OCI-LY3 (cell line): ENCODE measurements at regions not wholly inside any gene's neighbourhood (a gene's known extent, or its start where the extent isn't known, plus 50 kb on each side); places are given as distances from the start of the nearest gene placed in this dataset.
"Not testable (repeated sequence)": the region's sequence is repeated elsewhere in the genome, so short reads cannot be mapped to it uniquely, and the experiment has no call there.

Experiments
- H2AFZ ChIP-seq: fragments of 200-600, 300-600 bp; shearing (Covaris generic); 2 replicates; pipeline ENCODE4 v1.6.0; 2014; ENCODE audit warnings: antibody characterized with exemption, low read depth, low read length
- H3K27ac ChIP-seq: fragments of 200-600, 300-600 bp; sonication (generic); 2 replicates; pipeline ENCODE4 v1.5.1; 2014; ENCODE audit warnings: mild to moderate bottlenecking, low read length, moderate library complexity, mixed read lengths
- H3K27me3 ChIP-seq: fragments of 200-600, 300-600 bp; sonication (generic); 2 replicates; pipeline ENCODE4 v1.6.1; 2014; ENCODE audit warnings: low read depth, low read length, mixed read lengths
- H3K36me3 ChIP-seq: fragments of 200-600, 300-600 bp; sonication (generic); replicated peaks from 2 replicates; pipeline ENCODE3; 2014; ENCODE audit warnings: low read depth, low read length, mixed read lengths
- H3K4me1 ChIP-seq: fragments of 300-600, 200-600 bp; sonication (generic); 2 replicates; pipeline ENCODE4 v1.6.1; 2014; ENCODE audit warnings: low read length, mixed read lengths
- H3K4me2 ChIP-seq: fragments of 200-600, 300-600 bp; sonication (generic); 2 replicates; pipeline ENCODE4 v1.6.1; 2014; ENCODE audit warnings: low read length, mixed read lengths
- H3K4me3 ChIP-seq: fragments of 300-600, 200-600 bp; sonication (generic); 2 replicates; pipeline ENCODE4 v1.5.1; 2014; ENCODE audit warnings: antibody characterized with exemption, mild to moderate bottlenecking, low read length, moderate library complexity
- H3K79me2 ChIP-seq: fragments of 300-600, 200-600 bp; shearing (Covaris generic); 2 replicates; pipeline ENCODE4 v1.6.1; 2014; ENCODE audit warnings: mild to moderate bottlenecking, low read length, mixed read lengths
- H3K9ac ChIP-seq: fragments of 300-600, 200-600 bp; shearing (Covaris generic); 2 replicates; pipeline ENCODE4 v1.6.0; 2014; ENCODE audit warnings: mild to moderate bottlenecking, low read length, moderate library complexity
- H3K9me3 ChIP-seq: fragments of 200-600, 300-600 bp; shearing (Covaris generic); 2 replicates; pipeline ENCODE4 v1.6.1; 2014; ENCODE audit warnings: low read length, mixed read lengths; ENCODE audit not compliant: insufficient read depth
- H4K20me1 ChIP-seq: fragments of 200-600, 300-600 bp; sonication (generic); 2 replicates; pipeline ENCODE4 v1.6.1; 2016; ENCODE audit warnings: low read length, mixed read lengths; ENCODE audit not compliant: insufficient read depth
- EZH2phosphoT487 ChIP-seq: fragments of 200-600 bp; shearing (Covaris generic); IDR thresholded peaks from 2 replicates; pipeline ENCODE4 v1.6.1; 2018; ENCODE audit warnings: antibody characterized with exemption, mixed run types, low read depth
- TF ChIP-seq, protein P1 (sequence below): fragments of 200-600, 300-600 bp; sonication (generic); IDR thresholded peaks from 2 replicates; pipeline ENCODE4 v1.5.1; 2014; ENCODE audit warnings: antibody characterized with exemption, low read length, low read depth

DNA sequence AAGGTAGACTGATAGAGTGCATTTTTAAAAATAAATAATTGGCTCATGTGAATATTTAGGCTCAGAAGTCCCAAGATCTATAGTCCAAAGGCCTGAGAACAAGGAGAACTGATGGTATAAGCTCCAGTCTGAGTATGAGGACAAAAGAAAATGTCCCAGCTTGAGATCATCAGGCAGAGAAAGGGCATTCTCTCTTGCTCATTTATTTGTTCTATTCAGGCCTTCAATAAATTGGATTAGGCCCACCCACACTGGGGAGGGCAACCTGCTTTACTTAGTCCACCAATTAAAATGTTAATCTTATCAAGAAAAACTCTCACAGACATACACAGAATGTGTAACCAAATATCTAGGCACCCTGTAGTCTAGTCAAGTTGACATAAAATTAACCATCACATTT, 644.4 kb upstream of the MDGA2 start:
- H3K9ac ChIP-seq: no peak overlapping the region

DNA sequence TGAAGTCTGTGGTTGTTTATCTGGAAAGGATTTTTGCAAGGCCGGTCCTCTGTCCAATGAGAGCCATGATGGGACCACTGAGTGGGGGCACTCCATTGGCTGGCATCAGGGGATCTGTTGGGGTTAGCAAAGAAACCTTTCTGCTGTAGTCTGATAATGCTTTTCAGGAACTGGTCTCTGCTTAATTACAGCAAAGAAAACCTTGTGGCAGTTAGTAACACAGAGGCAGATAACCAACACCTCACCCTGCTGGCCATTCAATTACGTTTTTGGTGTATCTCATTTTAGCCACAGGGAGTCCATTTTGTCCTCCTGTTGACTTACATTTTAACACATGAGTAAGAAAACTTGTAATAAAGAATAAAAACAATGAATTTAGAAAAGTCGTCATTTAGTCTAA, 629.3 kb upstream of the MDGA2 start:
- no peak overlapping the region for H3K4me3 ChIP-seq
- no peaks in the 10 kb centered on the region for H3K79me2 ChIP-seq
- no peaks in the 10 kb centered on the region for H4K20me1 ChIP-seq
- no peaks in the 10 kb centered on the region for H3K36me3 ChIP-seq
- H3K9me3 ChIP-seq: no peaks in the 10 kb centered on the region
- H2AFZ ChIP-seq: no peak overlapping the region
- no peak overlapping the region for H3K9ac ChIP-seq
- H3K27me3 ChIP-seq: no peaks in the 10 kb centered on the region
- H3K27ac ChIP-seq: no peak overlapping the region
- H3K4me2 ChIP-seq: no peak overlapping the region
- no peaks in the 10 kb centered on the region for H3K4me1 ChIP-seq
- TF ChIP-seq, protein P1, sequence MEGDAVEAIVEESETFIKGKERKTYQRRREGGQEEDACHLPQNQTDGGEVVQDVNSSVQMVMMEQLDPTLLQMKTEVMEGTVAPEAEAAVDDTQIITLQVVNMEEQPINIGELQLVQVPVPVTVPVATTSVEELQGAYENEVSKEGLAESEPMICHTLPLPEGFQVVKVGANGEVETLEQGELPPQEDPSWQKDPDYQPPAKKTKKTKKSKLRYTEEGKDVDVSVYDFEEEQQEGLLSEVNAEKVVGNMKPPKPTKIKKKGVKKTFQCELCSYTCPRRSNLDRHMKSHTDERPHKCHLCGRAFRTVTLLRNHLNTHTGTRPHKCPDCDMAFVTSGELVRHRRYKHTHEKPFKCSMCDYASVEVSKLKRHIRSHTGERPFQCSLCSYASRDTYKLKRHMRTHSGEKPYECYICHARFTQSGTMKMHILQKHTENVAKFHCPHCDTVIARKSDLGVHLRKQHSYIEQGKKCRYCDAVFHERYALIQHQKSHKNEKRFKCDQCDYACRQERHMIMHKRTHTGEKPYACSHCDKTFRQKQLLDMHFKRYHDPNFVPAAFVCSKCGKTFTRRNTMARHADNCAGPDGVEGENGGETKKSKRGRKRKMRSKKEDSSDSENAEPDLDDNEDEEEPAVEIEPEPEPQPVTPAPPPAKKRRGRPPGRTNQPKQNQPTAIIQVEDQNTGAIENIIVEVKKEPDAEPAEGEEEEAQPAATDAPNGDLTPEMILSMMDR: no peak
- TF ChIP-seq EZH2phosphoT487: no peak

More for the DNA sequence above, 644.4 kb upstream of the MDGA2 start:
- no peaks in the 10 kb centered on the region for H3K27me3 ChIP-seq
- H2AFZ ChIP-seq: no peak overlapping the region
- no peaks in the 10 kb centered on the region for H3K79me2 ChIP-seq
- H3K27ac ChIP-seq: no peak overlapping the region
- no peaks in the 10 kb centered on the region for H3K9me3 ChIP-seq
- no peaks in the 10 kb centered on the region for H4K20me1 ChIP-seq
- TF ChIP-seq EZH2phosphoT487: no peak
- TF ChIP-seq, protein P1: no peak
- no peaks in the 10 kb centered on the region for H3K4me1 ChIP-seq
- H3K4me3 ChIP-seq: no peak overlapping the region
- H3K4me2 ChIP-seq: no peak overlapping the region
- H3K36me3 ChIP-seq: no peaks in the 10 kb centered on the region

GRCh38 chr14:48289701-48290100, 614.3 kb upstream of the MDGA2 start:
- Histone ChIP-seq H3K4me1 (no peaks in the 10 kb centered on the region), H3K27ac (no peak overlapping the region), H3K4me2 (no peak overlapping the region), H3K4me3 (no peak overlapping the region), H4K20me1 (no peaks in the 10 kb centered on the region), H3K9ac (no peak overlapping the region), H3K9me3 (no peaks in the 10 kb centered on the region), H3K79me2 (no peaks in the 10 kb centered on the region), H2AFZ (no peak overlapping the region), H3K36me3 (no peaks in the 10 kb centered on the region), H3K27me3 (no peaks in the 10 kb centered on the region)
- TF ChIP-seq, protein P1: no peak
- TF ChIP-seq EZH2phosphoT487: no peak

DNA sequence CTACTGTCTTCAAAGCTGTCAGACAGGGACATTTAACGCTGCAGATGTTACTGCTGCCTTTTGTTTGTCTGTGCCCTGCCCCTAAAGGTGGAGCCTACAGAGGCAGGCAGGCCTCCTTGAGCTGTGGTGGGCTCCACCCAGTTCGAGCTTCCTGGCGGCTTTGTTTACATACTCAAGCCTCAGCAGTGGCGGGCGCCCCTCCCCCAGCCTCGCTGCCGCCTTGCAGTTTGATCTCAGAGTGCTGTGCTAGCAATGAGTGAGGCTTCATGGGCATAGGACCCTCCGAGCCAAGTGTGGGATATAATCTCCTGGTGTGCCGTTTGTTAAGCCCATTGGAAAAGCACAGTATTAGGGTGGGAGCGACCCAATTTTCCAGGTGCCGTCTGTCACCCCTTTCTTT, 609.8 kb upstream of the MDGA2 start:
- H3K4me2 ChIP-seq, H3K27ac ChIP-seq: not testable (repeated sequence)

GRCh38 chr14:48275301-48275700, 599.9 kb upstream of the MDGA2 start:
- Histone ChIP-seq H3K4me1 (no peaks in the 10 kb centered on the region), H2AFZ (no peak overlapping the region), H3K36me3 (no peaks in the 10 kb centered on the region), H3K4me2 (no peak overlapping the region), H4K20me1 (no peaks in the 10 kb centered on the region), H3K27ac (no peak overlapping the region), H3K9ac (no peak overlapping the region), H3K79me2 (no peaks in the 10 kb centered on the region), H3K4me3 (no peak overlapping the region), H3K27me3 (no peaks in the 10 kb centered on the region), H3K9me3 (no peaks in the 10 kb centered on the region)
- TF ChIP-seq, protein P1: no peak
- TF ChIP-seq EZH2phosphoT487: no peak

More for the DNA sequence above, 609.8 kb upstream of the MDGA2 start:
- H3K9ac ChIP-seq, H3K79me2 ChIP-seq, H3K36me3 ChIP-seq, H2AFZ ChIP-seq, H4K20me1 ChIP-seq, H3K4me3 ChIP-seq, H3K27me3 ChIP-seq, H3K4me1 ChIP-seq, H3K9me3 ChIP-seq: not testable (repeated sequence)
